Stimulated activated CD4-positive, alpha-beta T cell treated with anti-CD3 and anti-CD28 coated beads, Interleukin-12 subunit alpha, Interleukin-12 subunit beta, amount 100 ng/mL, for 24 hours (primary cell): ENCODE measurements at regions not wholly inside any gene's neighbourhood (a gene's known extent, or its start where the extent isn't known, plus 50 kb on each side); places are given as distances from the start of the nearest gene placed in this dataset.
"Not testable (repeated sequence)": the region's sequence is repeated elsewhere in the genome, so short reads cannot be mapped to it uniquely, and the experiment has no call there.

Source experiments
- DNase-seq, 2 experiments: peaks; one replicate each; pipeline ENCODE4 v3.0.0-alpha.2; 2020; ENCODE audit warnings: low read depth in 2 of 2

GRCh38 chr22:11352287-11352686 lies 4175.7 kb upstream of the OR11H1 start:
- DNase-seq, result not testable (repeated sequence)

- no peak for DNase-seq
Observed at GRCh38 chr22:11360632-11361031, 4167.4 kb upstream of the OR11H1 start.

GRCh38 chr22:11361496-11361895 lies 4166.5 kb upstream of the OR11H1 start:
- DNase-seq, result not testable (repeated sequence)

- not testable (repeated sequence) for DNase-seq
Observed at GRCh38 chr22:11369612-11370307, 4158.2 kb upstream of the OR11H1 start.

GRCh38 chr22:11370311-11370710 lies 4157.7 kb upstream of the OR11H1 start:
- not testable (repeated sequence) for DNase-seq
